Neural progenitor cell (in vitro differentiated cells): ENCODE measurements at regions not wholly inside any gene's neighbourhood (a gene's known extent, or its start where the extent isn't known, plus 50 kb on each side); places are given as distances from the start of the nearest gene placed in this dataset.

Experiments
- DNase-seq: peaks from one replicate; pipeline ENCODE4 v3.0.0-alpha.2; 2016; ENCODE audit warnings: low spot score
- H2AFZ ChIP-seq: fragments of 200-600 bp; sonication (generic); replicated peaks from 2 replicates; pipeline ENCODE4 v1.6.1; 2016; ENCODE audit warnings: antibody characterized with exemption
- H3F3A ChIP-seq: fragments of 200-600 bp; sonication (generic); 2 replicates; pipeline ENCODE4 v1.6.1; 2016; ENCODE audit warnings: antibody characterized with exemption, low read depth
- H3K27ac ChIP-seq: fragments of 200-600 bp; sonication (generic); 2 replicates; pipeline ENCODE4 v1.5.1; 2016; ENCODE audit warnings: mild to moderate bottlenecking
- H3K27me3 ChIP-seq: fragments of 200-600 bp; sonication (generic); 2 replicates; pipeline ENCODE4 v1.6.1; 2016; ENCODE audit warnings: mild to moderate bottlenecking, moderate library complexity
- H3K36me3 ChIP-seq: fragments of 200-600 bp; sonication (generic); 2 replicates; pipeline ENCODE4 v1.5.1; 2016
- H3K4me1 ChIP-seq: fragments of 200-600 bp; sonication (generic); 2 replicates; pipeline ENCODE4 v1.6.1; 2016; ENCODE audit warnings: mixed run types
- H3K4me2 ChIP-seq: fragments of 200-600 bp; sonication (generic); 2 replicates; pipeline ENCODE4 v1.6.1; 2016
- H3K4me3 ChIP-seq: fragments of 200-600 bp; sonication (generic); 2 replicates; pipeline ENCODE4 v1.5.1; 2016
- H3K79me2 ChIP-seq: fragments of 200-600 bp; sonication (generic); 2 replicates; pipeline ENCODE4 v1.6.1; 2016; ENCODE audit warnings: low read depth
- H3K9ac ChIP-seq: fragments of 200-600 bp; sonication (generic); 2 replicates; pipeline ENCODE4 v1.6.1; 2016
- H3K9me3 ChIP-seq: fragments of 200-600 bp; sonication (generic); 2 replicates; pipeline ENCODE4 v1.5.1; 2016; ENCODE audit warnings: low read depth
- H4K20me1 ChIP-seq: fragments of 200-600 bp; sonication (generic); 2 replicates; pipeline ENCODE4 v1.6.1; 2016; ENCODE audit warnings: low read depth
- H3K27ac Mint-ChIP-seq: 3 replicates; pipeline ENCODE4 v1.8.0; 2021; ENCODE audit warnings: mixed read lengths
- H3K27me3 Mint-ChIP-seq: 2 replicates; pipeline ENCODE4 v1.8.0; 2022; ENCODE audit warnings: low read depth, mild to moderate bottlenecking, inconsistent platforms, moderate library complexity, mixed read lengths; ENCODE audit not compliant: insufficient read depth
- H3K36me3 Mint-ChIP-seq: 3 replicates; pipeline ENCODE4 v1.8.0; 2021; ENCODE audit warnings: mixed read lengths
- H3K4me1 Mint-ChIP-seq: 3 replicates; pipeline ENCODE4 v1.8.0; 2021; ENCODE audit warnings: mixed read lengths
- H3K4me3 Mint-ChIP-seq: 3 replicates; pipeline ENCODE4 v1.8.0; 2021; ENCODE audit warnings: mild to moderate bottlenecking, moderate library complexity, mixed read lengths
- H3K9me3 Mint-ChIP-seq: 3 replicates; pipeline ENCODE4 v1.8.0; 2020; ENCODE audit warnings: mixed read lengths
- EZH2 ChIP-seq: fragments of 200-600 bp; sonication (generic); IDR thresholded peaks from 2 replicates; pipeline ENCODE4 v1.6.1; 2017; ENCODE audit warnings: antibody characterized with exemption, mild to moderate bottlenecking, moderate library complexity
- EZH2phosphoT487 ChIP-seq: fragments of 200-600 bp; sonication (generic); IDR thresholded peaks from 2 replicates; pipeline ENCODE4 v1.6.1; 2017; ENCODE audit warnings: antibody characterized with exemption
- TF ChIP-seq, protein P1 (sequence below): fragments of 200-600 bp; sonication (generic); IDR thresholded peaks from 2 replicates; pipeline ENCODE4 v1.5.1; 2017; ENCODE audit warnings: antibody characterized with exemption, mild to moderate bottlenecking

GRCh38 chr14:43803076-43803689, 703.9 kb downstream of the FSCB start:
- H3K9me3 Mint-ChIP-seq = peaks cover 2% of the 10 kb centered on the region
- Histone ChIP-seq H3K4me1 (no peaks in the 10 kb centered on the region), H3K4me2 (no peak overlapping the region), H3K9ac (no peak overlapping the region), H3F3A (no peaks in the 10 kb centered on the region), H4K20me1 (no peaks in the 10 kb centered on the region), H2AFZ (no peak overlapping the region), H3K27me3 (no peaks in the 10 kb centered on the region), H3K9me3 (peaks cover 4% of the 10 kb centered on the region), H3K79me2 (no peaks in the 10 kb centered on the region), H3K4me3 (no peak overlapping the region), H3K36me3 (no peaks in the 10 kb centered on the region), H3K27ac (no peak overlapping the region)
- no peaks in the 10 kb centered on the region for H3K27me3 Mint-ChIP-seq
- no peaks in the 10 kb centered on the region for H3K36me3 Mint-ChIP-seq
- H3K4me3 Mint-ChIP-seq = no peak overlapping the region
- H3K27ac Mint-ChIP-seq = no peak overlapping the region
- no peaks in the 10 kb centered on the region for H3K4me1 Mint-ChIP-seq
- no peak for DNase-seq
- TF ChIP-seq, protein P1, sequence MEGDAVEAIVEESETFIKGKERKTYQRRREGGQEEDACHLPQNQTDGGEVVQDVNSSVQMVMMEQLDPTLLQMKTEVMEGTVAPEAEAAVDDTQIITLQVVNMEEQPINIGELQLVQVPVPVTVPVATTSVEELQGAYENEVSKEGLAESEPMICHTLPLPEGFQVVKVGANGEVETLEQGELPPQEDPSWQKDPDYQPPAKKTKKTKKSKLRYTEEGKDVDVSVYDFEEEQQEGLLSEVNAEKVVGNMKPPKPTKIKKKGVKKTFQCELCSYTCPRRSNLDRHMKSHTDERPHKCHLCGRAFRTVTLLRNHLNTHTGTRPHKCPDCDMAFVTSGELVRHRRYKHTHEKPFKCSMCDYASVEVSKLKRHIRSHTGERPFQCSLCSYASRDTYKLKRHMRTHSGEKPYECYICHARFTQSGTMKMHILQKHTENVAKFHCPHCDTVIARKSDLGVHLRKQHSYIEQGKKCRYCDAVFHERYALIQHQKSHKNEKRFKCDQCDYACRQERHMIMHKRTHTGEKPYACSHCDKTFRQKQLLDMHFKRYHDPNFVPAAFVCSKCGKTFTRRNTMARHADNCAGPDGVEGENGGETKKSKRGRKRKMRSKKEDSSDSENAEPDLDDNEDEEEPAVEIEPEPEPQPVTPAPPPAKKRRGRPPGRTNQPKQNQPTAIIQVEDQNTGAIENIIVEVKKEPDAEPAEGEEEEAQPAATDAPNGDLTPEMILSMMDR = no peak
- TF ChIP-seq EZH2phosphoT487 (no peak), EZH2 (no peak)

- Mint-ChIP-seq H3K27ac (no peak overlapping the region), H3K4me3 (no peak overlapping the region), H3K27me3 (no peaks in the 10 kb centered on the region), H3K36me3 (no peaks in the 10 kb centered on the region), H3K4me1 (no peaks in the 10 kb centered on the region), H3K9me3 (no peaks in the 10 kb centered on the region)
- no peak overlapping the region for H2AFZ ChIP-seq
- H3K9ac ChIP-seq = no peak overlapping the region
- no peak for TF ChIP-seq EZH2phosphoT487
- TF ChIP-seq, protein P1 = peak; percentile 52
- no peaks in the 10 kb centered on the region for H3K36me3 ChIP-seq
- H3K9me3 ChIP-seq = no peaks in the 10 kb centered on the region
- H3K4me1 ChIP-seq = no peaks in the 10 kb centered on the region
- H4K20me1 ChIP-seq = no peaks in the 10 kb centered on the region
- H3K4me2 ChIP-seq = no peak overlapping the region
- no peak overlapping the region for H3K4me3 ChIP-seq
- no peak for DNase-seq
- no peaks in the 10 kb centered on the region for H3F3A ChIP-seq
- no peaks in the 10 kb centered on the region for H3K27me3 ChIP-seq
- no peaks in the 10 kb centered on the region for H3K79me2 ChIP-seq
- no peak overlapping the region for H3K27ac ChIP-seq
Observed at GRCh38 chr14:43795600-43796228, 711.4 kb downstream of the FSCB start.

DNA sequence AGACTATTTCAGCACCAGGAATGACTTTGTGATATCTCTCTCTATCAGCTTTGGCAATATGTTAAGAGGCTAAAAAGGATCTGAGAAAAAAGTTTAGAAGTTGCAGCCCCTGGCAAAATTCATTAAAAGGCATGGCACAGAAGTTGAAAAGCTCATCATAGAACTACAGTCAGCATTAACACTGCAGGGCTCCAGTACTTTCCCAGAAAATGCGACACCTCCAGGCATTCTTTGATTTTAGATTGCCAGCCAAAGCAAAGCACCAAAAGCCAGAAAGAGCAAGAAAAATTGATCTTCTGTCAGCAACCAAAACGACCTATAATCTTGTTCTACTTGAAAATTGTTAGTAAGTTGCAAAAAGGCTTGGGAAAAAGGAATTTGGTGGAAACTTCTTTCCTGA, 713.5 kb downstream of the FSCB start:
- Histone ChIP-seq H3K4me3 (no peak overlapping the region), H3K4me1 (no peaks in the 10 kb centered on the region), H3K36me3 (no peaks in the 10 kb centered on the region), H4K20me1 (no peaks in the 10 kb centered on the region), H3K27ac (no peak overlapping the region), H3K9me3 (no peaks in the 10 kb centered on the region), H3K79me2 (no peaks in the 10 kb centered on the region), H3K9ac (no peak overlapping the region), H3K4me2 (no peak overlapping the region), H3K27me3 (no peaks in the 10 kb centered on the region), H3F3A (no peaks in the 10 kb centered on the region), H2AFZ (peak overlapping the region; percentile 46)
- no peak overlapping the region for H3K4me3 Mint-ChIP-seq
- no peaks in the 10 kb centered on the region for H3K27me3 Mint-ChIP-seq
- no peaks in the 10 kb centered on the region for H3K9me3 Mint-ChIP-seq
- no peak for DNase-seq
- no peaks in the 10 kb centered on the region for H3K4me1 Mint-ChIP-seq
- no peak overlapping the region for H3K27ac Mint-ChIP-seq
- no peaks in the 10 kb centered on the region for H3K36me3 Mint-ChIP-seq
- TF ChIP-seq, protein P1 = no peak
